HG03280 (cell line): ENCODE measurements at regions not wholly inside any gene's neighbourhood (a gene's known extent, or its start where the extent isn't known, plus 50 kb on each side); places are given as distances from the start of the nearest gene placed in this dataset.
"Not testable (repeated sequence)": the region's sequence is repeated elsewhere in the genome, so short reads cannot be mapped to it uniquely, and the experiment has no call there.

Source experiments
- ATAC-seq: cut with Tn5 transposase; IDR thresholded peaks from one replicate; pipeline ENCODE4 v1.9.1; 2021; ENCODE audit warnings: mild to moderate bottlenecking, moderate library complexity; ENCODE audit not compliant: unreplicated experiment

DNA sequence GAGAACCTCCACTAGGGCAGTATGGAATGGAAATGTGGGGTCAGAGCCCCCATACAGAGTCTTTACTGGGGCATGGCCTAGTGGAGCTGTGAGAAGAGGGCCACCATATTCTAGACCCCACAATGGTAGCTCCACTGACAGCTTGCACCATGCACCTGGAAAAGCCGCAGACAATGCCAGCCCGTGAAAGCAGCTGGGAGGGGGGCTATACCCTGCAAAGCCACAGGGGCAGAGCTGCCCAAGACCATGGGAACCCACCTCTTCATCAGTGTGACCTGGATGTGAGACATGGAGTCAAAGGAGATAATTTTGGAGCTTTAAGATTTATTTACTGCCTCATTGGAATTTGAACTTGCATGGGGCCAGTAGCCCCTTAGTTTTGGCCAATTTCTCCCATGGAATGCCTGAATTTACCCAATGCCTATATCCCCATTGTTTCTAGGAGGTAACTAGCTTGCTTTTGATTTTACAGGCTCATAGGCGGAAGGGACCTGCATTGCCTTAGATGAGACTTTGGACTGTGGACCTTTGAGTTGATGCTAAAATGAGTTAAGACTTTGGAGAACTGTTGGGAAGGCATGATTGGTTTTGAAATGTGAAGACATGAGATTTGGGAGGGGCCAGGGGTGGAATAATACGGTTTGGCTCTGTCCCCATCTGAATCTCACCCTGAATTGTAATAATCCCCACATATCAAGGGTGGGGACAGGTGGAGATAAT is 89.4 kb upstream of the MAMLD1 start:
- ATAC-seq, result not testable (repeated sequence)

DNA sequence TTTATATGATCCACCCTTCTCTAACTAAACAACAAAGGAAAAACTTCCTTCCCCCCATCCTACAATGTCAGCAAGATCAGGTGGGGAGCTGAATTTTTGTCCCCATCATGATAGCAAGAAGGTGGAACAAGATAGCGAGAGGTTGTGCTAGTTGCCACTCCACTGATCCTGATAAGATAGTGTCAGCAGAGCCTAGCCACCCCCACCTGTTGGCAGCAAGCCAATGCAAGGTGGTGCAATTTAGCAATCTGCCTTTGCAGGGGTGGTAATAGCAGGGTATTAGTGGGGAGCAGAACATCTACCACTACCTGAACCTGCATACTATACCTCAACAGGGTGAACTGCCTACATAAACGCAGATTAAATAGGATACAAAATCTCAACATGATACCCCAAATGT is 80.2 kb upstream of the MAMLD1 start:
- ATAC-seq, result no peak

DNA sequence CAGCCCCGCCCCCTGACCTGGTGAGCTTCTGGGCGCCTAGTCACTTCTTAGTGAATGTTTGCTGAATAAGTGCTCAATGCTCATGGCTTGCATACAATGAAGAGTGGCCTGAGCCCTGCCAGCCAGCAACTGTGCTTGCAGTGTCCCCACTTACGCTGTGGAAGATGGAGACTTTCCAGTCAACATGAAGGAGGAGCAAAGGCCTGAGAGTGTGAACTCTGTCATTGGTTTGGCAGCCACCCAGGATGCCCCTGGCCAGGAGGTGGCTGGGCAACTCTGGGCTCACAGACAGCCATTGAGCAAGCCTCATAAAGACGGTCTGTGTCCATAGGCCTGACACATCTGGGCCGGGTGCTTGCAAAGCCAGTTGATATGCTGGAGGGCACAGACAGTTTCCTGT is 72.1 kb upstream of the MAMLD1 start:
- ATAC-seq, result no peak

DNA sequence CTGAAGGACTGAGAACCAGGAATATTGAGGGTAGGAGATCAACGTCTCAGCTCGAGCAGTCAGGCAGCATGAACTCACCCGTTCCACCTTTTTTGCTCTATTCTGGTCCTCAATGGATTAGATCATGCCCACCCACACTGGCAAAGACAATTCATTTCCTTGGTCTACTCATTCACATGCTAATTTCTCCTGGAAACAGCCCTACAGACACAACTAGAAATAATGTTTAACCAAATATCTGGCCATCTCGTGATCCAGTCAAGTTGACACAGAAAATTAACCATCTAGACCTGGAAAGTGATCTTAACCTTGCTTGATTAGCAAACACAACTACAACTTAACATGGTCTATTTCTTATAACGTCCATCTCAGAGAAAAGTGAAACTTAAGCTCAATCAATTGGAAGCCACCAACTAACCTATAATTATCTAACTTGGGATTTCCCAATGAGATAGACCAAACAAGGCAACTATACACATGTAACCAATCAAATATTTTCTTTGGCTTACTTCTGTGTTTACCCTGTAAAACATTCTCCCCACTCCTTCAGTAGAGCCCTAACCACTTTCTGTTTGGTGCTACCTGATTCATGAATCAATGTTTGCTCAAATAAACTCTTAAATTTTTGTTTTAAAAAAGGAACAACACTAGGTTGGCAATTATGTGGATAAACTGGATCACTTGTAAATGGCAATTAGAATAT is 69.7 kb upstream of the MAMLD1 start:
- no peak for ATAC-seq

DNA sequence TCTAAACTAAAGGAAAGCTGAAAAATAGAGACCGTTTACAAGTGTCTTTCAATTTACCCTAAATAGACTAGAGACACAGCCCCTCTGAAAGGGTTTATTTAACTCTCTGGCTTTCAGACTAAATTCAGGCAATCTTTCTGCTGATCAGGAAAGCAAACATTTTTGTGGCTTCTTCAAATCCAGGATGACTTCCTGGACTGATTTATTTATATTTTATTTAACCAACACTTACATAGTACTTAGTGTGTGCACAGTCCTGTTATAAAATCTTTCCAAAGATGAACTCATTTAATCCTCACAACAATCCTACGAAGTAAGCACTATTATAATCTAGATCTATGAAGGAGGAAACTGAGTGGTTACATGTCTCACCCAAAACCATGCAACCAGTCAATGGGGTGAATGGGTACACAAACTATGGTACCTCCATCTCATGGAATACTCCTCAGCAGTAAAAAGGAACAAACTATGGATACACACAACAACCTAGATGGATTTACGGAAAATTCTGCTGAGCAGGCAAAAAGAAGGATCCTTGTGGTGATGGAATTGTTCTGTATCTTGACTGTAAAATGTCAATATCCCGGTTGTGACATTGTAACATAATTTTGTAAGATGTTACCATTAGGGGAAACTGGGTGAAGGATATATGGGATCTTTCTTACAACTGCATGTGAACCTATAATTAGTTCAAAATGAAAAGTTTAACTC is 64.1 kb upstream of the MAMLD1 start:
- ATAC-seq, result no peak

DNA sequence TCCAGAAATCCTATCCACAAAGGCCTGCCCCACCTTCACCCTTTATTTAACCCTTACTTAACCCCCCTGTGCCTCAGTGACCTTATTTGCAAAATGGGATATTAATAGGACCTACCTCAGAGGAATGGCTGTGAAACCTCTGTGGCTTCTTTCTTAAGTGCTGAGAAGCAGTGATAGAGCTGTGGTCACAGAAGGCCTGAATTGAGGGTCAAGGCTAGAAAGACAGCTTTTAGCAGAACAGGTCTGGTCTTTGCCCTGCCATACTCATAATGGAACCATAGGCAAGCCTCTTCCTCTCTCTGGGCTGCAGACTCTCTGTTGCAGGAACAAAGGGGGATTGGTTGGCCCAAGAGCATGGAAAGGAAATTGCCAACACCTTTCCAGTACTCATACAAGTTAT is 63.5 kb upstream of the MAMLD1 start:
- ATAC-seq, result no peak

DNA sequence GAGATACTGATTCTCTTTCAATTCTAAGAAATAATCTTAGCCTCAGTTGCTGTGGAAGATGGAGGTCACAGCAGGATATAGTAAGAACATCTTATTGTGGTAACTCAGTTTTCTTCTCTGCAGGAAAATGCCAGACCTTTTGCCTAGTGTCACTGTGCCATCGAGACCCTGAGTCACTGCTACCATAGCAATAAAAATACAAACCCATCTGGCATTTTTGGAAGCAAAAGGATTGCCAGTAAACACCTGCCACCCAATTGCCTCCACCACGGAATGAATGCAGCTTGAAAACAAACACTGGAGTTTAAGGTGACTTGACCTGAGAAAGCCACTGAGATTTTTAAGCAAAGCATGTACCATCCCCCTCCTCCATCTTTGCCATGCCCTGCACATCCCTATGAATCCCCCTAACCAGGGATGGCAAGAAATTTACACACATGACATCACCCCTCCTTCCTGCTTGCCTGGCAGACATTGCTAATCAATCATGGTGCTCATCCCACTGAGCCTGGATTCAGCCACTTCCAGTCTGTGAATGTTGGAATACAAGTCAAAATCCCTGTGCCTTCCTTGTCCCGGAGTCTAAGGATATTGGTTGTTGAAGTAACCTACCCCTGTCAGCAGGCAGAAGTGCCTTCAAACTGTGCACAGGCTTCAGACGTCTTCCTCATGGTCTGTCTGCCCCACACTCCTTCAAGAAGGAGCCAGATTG is 59.6 kb upstream of the MAMLD1 start:
- no peak for ATAC-seq

DNA sequence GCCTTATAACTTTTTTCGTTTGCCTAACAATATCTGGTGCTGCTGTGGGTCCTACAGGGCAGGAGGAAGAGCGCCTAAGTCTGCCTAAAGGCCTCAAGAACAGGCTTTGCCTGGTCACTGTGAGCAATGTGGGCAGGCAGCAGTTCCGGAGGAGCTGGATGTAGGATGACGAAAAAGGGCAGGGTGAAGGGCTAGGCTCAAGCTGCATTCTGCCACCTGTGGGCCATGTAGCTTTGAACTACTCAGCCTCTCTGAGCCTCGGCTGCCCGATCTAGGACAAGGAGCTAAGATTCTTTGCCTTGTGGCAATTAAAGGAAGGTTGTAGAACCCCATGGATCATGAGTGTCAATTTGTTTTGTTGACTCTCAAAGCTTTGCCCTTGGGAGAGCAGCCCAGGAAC is 57.1 kb upstream of the MAMLD1 start:
- ATAC-seq, result no peak

DNA sequence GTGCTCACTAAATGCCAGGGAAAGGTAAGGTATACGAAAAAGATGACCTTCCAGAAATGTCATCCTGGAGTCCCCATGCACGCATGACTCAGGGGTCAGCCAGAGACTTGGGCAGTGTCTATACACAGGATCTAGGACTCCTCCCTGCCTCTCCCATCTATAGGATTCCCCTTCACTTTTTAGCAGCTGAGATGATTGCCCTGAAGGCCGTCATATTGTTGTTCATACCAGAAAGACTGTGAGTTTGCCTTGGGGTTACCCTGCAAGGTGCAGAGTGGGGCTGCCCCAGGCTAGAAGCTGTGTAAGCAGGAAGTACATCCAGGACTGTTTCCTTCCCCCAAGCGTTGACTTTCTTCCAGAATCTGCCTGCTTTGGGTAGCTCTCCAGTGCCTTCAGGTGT is 55.1 kb upstream of the MAMLD1 start:
- ATAC-seq, result no peak

DNA sequence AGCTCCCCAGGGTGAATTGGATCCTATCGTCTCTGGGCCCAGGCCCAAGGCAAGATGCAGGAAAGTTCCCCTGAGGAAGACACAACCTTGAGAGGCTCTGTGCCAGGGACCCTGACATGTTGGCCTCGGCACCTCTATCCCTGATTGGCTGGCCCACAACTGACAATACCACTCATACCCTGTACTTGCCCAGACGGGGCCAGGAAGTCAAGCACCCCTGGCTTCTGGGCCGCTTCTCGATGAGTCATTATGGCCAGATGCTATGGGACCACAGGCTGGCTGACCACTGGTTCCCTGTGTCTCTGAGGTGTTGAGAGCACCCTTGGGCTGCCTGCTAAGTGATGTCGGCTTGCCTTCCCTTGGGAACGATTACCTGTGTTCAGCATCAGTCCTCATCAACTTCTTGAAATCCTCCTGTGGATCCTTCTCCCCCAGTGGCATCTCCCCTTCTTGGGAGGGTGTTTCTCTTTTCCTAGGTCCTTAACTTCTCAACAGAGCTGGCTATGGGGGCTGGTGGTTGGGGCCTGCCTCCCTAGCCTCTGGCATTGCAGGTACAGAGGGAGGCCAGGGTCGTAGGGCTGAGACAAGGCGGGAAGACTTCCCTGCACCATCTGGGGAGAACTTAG is 54.5 kb upstream of the MAMLD1 start:
- ATAC-seq, result no peak

DNA sequence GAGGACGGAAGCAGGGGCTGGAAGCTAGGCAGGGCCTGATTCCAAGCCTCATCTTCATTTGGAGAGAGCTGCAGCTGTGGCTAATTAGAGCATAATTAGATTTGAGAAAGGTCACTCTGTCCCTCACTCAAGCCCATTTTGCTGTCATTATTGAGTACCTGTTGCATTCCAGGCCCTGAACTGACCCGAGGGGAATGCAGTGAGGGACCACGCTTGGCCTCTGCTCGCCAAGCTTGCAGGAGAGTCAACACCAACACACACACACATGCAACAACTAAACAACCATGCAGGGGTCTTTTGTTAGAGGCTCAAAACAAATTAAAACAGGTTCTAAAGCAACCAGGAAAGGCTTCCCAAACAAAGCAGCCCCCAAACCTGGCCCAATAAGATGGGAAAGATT is 52.7 kb upstream of the MAMLD1 start:
- ATAC-seq, result no peak

DNA sequence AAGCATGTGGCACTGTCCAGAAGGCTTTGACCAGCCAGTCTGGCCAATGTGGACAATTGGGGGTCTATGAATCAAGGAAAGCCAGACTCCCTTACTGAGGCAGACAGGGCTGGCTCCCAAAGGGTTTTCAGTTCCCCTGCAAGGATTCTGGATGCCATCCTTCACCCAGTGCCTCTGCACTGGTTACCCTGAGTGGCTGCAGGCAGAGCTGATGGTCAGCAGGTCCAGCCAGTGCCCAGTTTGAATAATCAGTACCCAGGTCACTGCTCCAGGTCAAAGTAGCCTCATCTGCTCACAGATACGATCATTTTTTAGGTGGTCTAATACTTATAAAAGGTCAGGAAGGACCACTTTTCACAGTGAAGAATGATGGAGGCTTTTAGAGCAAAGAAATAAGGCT is 52.2 kb upstream of the MAMLD1 start:
- ATAC-seq, result no peak

DNA sequence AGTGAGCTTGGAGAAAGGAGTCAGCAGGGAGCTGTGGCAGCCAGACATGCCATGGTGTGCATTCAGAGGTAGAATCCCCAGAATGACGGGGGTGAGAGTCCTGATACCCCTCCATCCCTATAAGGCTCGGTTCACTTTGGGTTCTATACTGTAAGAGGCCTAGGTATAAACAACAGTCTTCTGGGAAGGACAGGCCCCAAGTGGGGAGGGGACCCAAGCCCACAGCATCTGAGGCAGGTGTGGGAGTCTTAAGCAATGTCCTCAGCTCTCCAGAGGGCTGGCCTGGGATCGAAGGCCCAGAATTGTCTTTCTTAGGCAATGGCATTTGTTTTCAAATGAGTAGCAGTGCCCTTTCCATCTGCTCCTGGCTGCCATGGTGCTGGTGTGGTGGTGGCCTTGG is 50.2 kb upstream of the MAMLD1 start:
- no peak for ATAC-seq
